ENCODE measurements at regions not wholly inside any gene's neighbourhood (a gene's known extent, or its start where the extent isn't known, plus 50 kb on each side); places are given as distances from the start of the nearest gene placed in this dataset.

GRCh38 chr11:69978841-69979614 is 99.1 kb upstream of the ANO1 start:
- ATAC-seq, result no peak

GRCh38 chr11:69979632-69980031 is 98.5 kb upstream of the ANO1 start:
- no TSS peak for BruUV-seq (replicated peaks)
- in situ Hi-C loops (cut with HindIII; ENCODE audit: low pct_unique_long_range_greater_than_20kb, low sequenced_read_pairs), result no loop called here
- Histone ChIP-seq H3K27ac (ENCODE audit: low read length) (no peak overlapping the region), H3K36me3 (ENCODE audit: control insufficient read depth, insufficient read depth, low read length) (no peaks in the 10 kb centered on the region), H3K9me3 (ENCODE audit: control insufficient read depth, insufficient read depth, low read depth, low read length) (no peaks in the 10 kb centered on the region), H3K4me3 (ENCODE audit: low read depth in 2 of 2, low read length in 2 of 2) (no peak overlapping the region), H3K27me3 (ENCODE audit: control insufficient read depth, insufficient read depth, low read length) (peaks cover 9% of the 10 kb centered on the region), H3K4me1 (ENCODE audit: control insufficient read depth, insufficient read depth, low read length) (no peaks in the 10 kb centered on the region)
- intact Hi-C loops (cut with micrococcal nuclease; ENCODE audit: unreplicated experiment), result no loop called here
- CTCF ChIA-PET, result no interaction called here
- TF ChIP-seq REST (IDR thresholded peaks at IDR 0.05; ENCODE audit: insufficient read depth in 1 of 2, low read depth in 2 of 2, low read length in 1 of 2), result no peak
- POLR2A ChIA-PET, result no interaction called here
- DNase-seq (ENCODE audit: low read depth, low spot score) (no peak), ATAC-seq (no peak)

More at GRCh38 chr11:69978841-69979614, 99.1 kb upstream of the ANO1 start:
- no peaks in the 10 kb centered on the region for H3K9me3 ChIP-seq (ENCODE audit: control insufficient read depth, insufficient read depth, low read depth, low read length)
- no peak overlapping the region for H3K27ac ChIP-seq (ENCODE audit: low read length)
- no peak for DNase-seq (ENCODE audit: low read depth, low spot score)
- no peaks in the 10 kb centered on the region for H3K4me1 ChIP-seq (ENCODE audit: control insufficient read depth, insufficient read depth, low read length)
- H3K4me3 ChIP-seq (ENCODE audit: low read depth in 2 of 2, low read length in 2 of 2), result no peak overlapping the region
- no peaks in the 10 kb centered on the region for H3K36me3 ChIP-seq (ENCODE audit: control insufficient read depth, insufficient read depth, low read length)
- peaks cover 4% of the 10 kb centered on the region; the same call in 1 of the 2 replicates for H3K27me3 ChIP-seq (ENCODE audit: control insufficient read depth, insufficient read depth, low read length)
- TF ChIP-seq TCF7L2 (IDR thresholded peaks at IDR 0.05; ENCODE audit: low read depth, low read length), result no peak
- TF ChIP-seq REST (IDR thresholded peaks at IDR 0.05; ENCODE audit: insufficient read depth in 1 of 2, low read depth in 2 of 2, low read length in 1 of 2), result no peak
- no peak for TF ChIP-seq CTCF (IDR thresholded peaks at IDR 0.05)
- no peak for TF ChIP-seq POLR2AphosphoS5 (IDR thresholded peaks at IDR 0.05; ENCODE audit: low read depth, low read length)
- TF ChIP-seq SIN3A (IDR thresholded peaks at IDR 0.05; ENCODE audit: borderline replicate concordance, insufficient read depth, low read depth, low read length), result no peak
- ChIA-PET POLR2A (no interaction called here), CTCF (no interaction called here)
- intact Hi-C loops (cut with micrococcal nuclease; ENCODE audit: unreplicated experiment), result no loop called here
- BruUV-seq (replicated peaks), result no TSS peak
- in situ Hi-C loops (cut with HindIII; ENCODE audit: low pct_unique_long_range_greater_than_20kb, low sequenced_read_pairs), result no loop called here

All from Panc1 (cell line).